Inferior parietal cortex (tissue), 1 donor: ENCODE measurements at regions not wholly inside any gene's neighbourhood (a gene's known extent, or its start where the extent isn't known, plus 50 kb on each side); places are given as distances from the start of the nearest gene placed in this dataset.
A peak's percentile ranks its signal among the peaks of the same experiment; 100 is the strongest.

Source experiments
- DNase-seq: peaks from one replicate; pipeline ENCODE4 v3.0.0-alpha.2; 2016; ENCODE audit errors: extremely low spot score

DNA sequence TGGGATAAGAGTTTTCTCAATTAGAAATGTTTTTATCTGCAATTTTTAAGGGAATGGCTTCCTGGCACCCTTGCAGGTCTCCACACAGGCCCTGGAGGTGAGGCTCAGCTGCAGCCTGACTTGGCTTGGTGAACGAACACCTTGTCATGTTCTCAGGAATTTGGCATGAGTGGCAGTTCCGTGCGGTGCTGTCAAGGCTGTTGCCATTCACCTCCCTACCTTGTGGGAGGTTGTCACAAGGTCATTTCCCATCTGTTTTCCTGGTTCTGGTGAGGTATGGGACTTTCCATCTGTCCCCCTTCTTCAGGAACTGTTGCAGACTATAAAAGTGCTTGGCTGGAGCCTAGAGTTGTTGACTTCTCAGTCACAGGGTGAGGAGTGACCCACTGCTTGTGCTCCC lies 82.9 kb downstream of the ELOVL4 start:
- no peak for DNase-seq

DNA sequence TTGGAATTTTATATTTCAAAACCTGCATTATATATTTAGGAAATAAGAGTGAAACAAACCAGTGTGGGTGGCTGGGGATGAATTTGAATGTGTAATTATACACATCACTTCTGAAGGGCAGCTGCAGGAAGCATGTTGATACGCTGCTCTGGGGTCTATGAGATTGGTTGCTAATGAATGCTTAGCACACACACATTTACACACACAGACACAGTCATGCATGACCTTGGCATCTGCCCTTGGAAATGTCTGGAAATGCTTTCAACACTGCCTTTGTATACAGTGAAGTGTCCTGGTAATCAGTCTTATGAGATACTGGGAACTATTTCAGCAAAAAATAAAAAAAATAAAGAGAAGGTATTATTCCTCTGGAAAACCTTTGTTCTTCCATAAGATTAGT lies 83.4 kb downstream of the ELOVL4 start:
- DNase-seq = no peak

DNA sequence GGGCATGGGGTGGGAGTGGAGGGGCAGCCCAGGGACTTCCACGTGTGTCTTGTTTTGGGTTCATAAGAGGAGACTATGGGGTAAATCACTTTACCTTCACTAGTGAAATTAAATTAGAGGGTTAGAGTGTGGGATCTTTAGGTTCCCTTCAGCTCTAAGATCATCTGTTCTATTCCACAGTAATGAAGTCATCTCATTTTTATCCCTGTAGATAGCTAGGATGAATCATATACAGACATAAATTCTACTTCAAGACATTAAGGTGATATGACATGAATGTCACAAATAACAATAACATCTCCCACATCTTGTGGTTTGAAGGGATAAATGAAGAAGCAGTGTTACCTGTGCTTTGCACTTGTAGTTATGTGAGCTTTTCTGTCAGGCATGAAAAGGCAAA lies 83.8 kb downstream of the ELOVL4 start:
- no peak for DNase-seq

DNA sequence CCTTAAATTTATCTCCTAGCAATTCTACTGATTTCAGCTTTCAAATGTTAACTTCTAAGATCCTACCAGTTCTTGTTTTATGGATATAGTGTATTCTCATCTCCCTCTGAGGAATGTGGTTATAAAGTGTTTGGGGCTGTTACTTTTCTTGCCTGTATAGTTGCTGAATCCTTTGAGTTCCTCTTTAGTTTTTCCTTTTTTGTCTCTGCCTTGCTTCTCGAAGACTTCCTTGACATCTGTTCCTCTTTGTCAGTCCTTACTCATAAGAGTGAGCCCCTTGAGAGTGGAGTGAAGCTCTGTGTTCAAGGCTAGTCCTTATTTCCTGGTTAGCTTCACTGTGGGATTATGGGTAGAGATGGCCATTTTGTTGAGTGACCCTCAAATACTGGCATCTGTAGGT lies 84.6 kb downstream of the ELOVL4 start:
- no peak for DNase-seq

GRCh38 chr6:79862126-79862525 lies 85.2 kb downstream of the ELOVL4 start:
- DNase-seq = no peak

GRCh38 chr6:79861023-79861422 lies 86.3 kb downstream of the ELOVL4 start:
- DNase-seq = no peak

DNA sequence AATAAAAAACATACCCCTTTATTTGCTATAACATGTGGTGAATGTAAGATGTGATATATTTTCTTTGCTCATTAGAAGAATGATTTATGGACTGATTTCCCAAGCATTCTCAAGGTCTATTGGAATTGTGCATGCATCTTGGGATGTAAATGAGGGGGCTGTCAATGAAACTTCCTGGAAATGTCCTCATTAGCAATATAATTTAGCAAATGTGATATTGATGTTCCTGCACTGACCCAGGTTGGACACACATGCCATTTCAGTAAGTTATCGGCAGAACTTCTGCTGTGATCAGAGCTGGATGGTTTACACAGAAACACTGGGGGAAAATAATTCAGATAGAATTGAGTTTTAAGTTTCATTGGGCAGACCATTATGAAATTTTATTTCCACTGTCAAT lies 99.9 kb downstream of the ELOVL4 start:
- DNase-seq = no peak

DNA sequence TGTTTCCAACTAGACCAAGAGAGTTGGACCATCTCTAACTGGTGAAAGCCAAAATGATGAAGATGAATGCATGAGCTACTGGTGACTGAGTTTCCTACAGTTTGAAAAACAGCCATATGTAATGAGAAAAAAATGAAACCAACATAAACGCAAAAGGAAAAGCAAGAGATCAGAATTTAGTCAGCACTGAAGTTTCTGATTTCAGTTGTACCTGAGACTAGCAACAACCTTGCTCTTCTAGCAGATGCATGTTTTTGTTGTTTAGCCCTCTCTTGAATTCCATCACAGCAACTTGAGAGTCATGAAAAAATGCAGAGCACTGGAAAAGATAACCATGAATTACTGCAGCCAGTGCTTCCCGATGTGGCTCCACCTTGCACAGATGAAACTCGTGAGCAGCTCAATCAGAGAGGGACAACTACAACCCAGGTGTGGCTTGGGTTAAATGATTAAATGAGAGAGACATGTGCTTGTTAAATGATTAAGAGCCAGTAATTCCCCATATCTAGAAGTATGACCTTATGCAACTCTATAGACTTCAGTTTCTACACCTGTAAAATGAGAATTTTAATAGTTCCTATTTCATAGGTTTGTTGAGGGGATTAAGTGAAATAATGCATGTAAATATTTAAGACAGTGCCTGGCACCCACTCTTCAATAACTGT lies 104.8 kb downstream of the ELOVL4 start:
- DNase-seq = no peak

DNA sequence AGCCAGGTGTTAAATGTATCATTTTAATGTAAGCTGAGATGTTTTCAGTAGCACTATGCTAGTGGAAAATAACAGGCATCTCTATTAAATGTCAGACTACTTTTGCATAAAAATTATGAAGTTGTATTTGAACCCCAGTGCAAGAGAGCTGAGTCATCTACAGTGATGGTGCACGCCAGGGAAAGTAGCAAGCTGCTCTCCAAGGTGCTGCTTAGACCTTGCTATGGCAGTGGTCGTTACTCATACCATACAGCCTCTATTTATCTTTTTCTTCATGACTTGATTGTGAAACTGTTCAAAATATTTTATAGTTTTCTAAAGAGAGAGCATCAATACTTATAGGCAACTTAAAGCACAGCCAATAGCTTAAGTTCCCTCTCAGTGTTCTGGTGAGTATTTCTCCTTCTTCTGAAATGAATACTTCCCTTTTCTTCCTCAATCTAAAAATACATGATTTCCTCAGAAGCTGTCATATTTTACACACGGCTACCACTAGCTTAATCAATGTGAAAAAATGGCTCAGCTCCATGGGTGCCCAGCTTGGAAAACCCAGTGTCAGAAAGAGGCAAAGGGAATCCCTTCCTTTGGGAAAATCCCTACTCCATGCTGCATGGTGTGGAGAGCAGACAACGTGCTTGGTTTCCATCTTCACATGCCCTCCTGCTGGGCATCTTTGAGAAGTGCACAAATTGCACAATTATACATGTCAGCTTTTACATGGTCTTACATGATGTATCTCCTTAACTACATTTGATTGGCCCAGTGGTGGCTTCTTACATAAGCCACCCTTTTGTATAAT lies 105.6 kb downstream of the ELOVL4 start:
- no peak for DNase-seq

DNA sequence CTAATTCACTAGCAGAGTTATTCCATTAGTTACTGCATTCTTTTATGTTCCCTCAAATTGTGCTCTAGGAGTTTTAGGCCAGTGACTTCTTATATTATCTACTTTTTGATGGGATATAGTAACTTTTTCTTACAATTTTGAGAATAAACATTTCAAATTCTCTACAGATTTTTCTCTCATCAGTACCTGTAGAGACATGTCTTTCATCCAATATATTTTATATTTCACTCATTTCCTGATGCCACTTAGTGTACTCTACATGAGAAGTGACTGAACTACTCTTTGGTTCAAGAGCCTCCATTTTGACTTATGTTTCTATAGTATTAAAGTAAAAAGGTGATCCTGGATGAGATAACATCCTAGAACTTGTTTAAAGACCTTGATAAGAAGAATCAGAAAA lies 108.5 kb downstream of the ELOVL4 start:
- no peak for DNase-seq

- DNase-seq = no peak
Measured at GRCh38 chr6:79833964-79834284, 113.4 kb downstream of the ELOVL4 start.

DNA sequence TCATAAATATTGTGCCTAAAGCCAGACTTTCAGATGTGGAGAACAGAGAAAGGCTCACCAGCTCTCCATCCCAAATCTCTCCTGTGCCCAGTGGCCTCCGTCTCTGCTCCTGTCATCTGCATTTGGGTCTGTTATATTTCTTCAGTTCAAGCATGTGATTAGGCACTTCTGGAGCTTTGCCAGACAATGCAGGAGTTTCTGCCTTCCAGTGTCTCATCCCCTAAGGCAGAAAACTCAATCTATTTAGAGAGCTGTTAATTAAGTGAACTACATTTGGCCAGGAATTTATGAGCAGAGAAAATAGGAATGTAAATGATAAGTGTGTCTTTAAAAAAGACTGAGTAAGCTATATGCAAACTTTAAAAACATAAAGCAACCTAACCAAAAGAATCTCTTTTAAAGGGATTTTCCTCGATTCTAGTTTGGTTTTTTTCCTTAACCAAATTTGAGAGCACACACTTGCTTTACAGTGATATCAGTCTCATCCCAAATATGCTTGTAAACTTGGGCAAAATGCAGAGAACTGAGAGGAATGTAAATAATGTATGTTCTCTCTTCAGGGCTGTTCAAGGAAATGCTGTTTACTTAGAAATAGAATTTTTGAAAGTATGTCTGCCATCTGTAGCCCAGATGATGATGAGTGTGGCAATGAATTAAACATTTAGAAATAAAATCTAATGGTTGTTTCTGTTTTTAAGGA lies 113.9 kb downstream of the ELOVL4 start:
- DNase-seq = no peak

- no peak for DNase-seq
Measured at GRCh38 chr6:79832723-79833122, 114.6 kb downstream of the ELOVL4 start.

DNA sequence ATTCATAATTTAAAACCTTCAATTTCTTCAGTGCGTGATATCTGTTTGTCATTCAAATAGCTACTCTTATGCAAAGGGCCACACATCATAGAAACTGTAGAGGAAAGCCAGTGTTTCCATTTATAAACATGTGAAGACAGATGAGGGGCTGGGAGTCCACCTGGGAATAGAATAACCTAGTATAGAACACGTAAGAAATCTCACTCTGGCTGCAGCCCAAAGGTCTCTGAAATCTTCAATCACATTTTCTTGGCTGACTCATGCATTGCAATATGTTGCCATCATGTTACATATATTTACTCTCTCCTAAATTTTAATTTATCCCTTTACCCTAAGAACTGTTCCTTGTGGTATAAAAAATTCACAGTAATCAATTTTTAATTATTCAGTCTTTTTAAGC lies 123.2 kb downstream of the ELOVL4 start:
- DNase-seq = no peak

- DNase-seq = no peak
Measured at GRCh38 chr6:79821859-79822258, 125.5 kb downstream of the ELOVL4 start.

DNA sequence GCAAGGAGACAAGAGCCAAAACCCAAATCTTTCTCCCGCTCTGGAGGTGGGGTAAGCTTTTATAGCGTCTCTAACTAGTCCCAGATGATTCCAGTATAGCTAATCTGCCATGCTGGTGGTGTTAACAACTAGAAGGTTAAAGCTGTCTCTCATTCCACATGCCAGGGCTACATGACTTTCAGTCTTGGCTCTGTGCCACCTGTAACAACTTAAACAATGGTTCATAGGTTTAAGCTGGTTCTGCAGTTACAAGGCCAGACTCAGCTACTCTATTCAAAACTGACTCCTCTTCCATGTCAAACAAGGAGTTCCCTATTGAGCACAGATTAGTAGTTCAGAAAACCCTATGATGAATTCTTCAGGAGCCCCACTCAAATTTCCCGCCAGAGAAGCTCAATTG lies 128.9 kb downstream of the ELOVL4 start:
- DNase-seq = no peak

DNA sequence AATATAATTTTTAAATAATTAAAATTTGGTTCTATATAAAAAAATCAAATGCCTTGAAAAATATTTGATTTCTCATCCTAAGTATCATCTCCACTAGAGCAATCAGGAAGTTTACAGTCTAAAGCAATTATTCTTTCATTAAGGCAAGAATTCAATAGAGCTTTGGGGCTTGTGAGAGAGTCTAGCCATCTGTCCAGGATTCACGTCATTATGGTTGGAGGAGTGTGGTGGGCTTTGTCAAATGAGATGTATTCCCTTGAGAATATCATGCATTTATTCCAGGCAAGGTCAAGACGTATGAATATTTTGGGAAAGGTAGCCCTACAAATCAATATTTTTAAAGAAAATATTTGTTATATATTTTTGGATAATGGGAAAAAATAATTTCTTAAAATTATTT lies 132.4 kb downstream of the ELOVL4 start:
- no peak for DNase-seq

- peak; percentile 90 for DNase-seq
Measured at GRCh38 chr6:79813854-79814709, 133.3 kb downstream of the ELOVL4 start.

- peak; percentile 25 for DNase-seq
Measured at GRCh38 chr6:79813143-79813850, 134.1 kb downstream of the ELOVL4 start.

GRCh38 chr6:79812195-79812594 lies 135.2 kb downstream of the ELOVL4 start:
- no peak for DNase-seq

DNA sequence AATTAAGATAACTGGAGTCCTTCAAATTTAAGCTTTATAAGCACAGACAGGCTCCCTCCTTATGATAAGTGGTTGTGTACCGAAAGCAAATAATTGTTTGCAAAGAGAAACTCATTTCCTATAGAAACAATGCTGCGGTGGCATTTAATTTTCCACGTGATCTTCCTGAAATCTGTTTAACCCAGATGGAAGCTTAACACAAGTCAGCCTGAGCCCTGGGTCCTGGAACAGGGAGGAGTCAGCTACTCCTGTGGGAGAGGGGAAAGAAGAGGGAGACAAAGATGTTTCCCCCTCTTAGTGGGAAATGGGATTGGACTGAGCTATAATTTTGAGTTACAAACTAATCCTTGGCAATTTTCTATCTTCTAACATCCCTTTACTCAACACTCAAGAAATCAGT lies 136.5 kb downstream of the ELOVL4 start:
- DNase-seq = no peak
